HG02678 (cell line): ENCODE measurements at regions not wholly inside any gene's neighbourhood (a gene's known extent, or its start where the extent isn't known, plus 50 kb on each side); places are given as distances from the start of the nearest gene placed in this dataset.
"Not testable (repeated sequence)": the region's sequence is repeated elsewhere in the genome, so short reads cannot be mapped to it uniquely, and the experiment has no call there.

ENCODE experiments used
- ATAC-seq: cut with Tn5 transposase; IDR thresholded peaks from one replicate; pipeline ENCODE4 v1.9.1; 2021; ENCODE audit warnings: mild to moderate bottlenecking, moderate library complexity; ENCODE audit not compliant: unreplicated experiment

GRCh38 chr9:82424599-82425120 lies 436.1 kb downstream of the SPATA31D1 start:
- ATAC-seq: no peak

- ATAC-seq: no peak
These were observed 442.5 kb downstream of the SPATA31D1 start for GRCh38 chr9:82431121-82431520.

- not testable (repeated sequence) for ATAC-seq
These were observed 444.8 kb downstream of the SPATA31D1 start for GRCh38 chr9:82433290-82433931.

- ATAC-seq: no peak
These were observed 447.9 kb downstream of the SPATA31D1 start for GRCh38 chr9:82436475-82436874.

- ATAC-seq: not testable (repeated sequence)
These were observed 448.6 kb downstream of the SPATA31D1 start for GRCh38 chr9:82437183-82437582.

GRCh38 chr9:82438581-82438980 lies 450.0 kb downstream of the SPATA31D1 start:
- ATAC-seq: no peak

GRCh38 chr9:82443312-82443711 lies 454.7 kb downstream of the SPATA31D1 start:
- no peak for ATAC-seq

GRCh38 chr9:82445556-82445955 lies 457.0 kb downstream of the SPATA31D1 start:
- ATAC-seq: no peak

GRCh38 chr9:82447343-82447742 lies 458.8 kb downstream of the SPATA31D1 start:
- ATAC-seq: no peak

GRCh38 chr9:82449986-82450385 lies 461.4 kb downstream of the SPATA31D1 start:
- no peak for ATAC-seq

GRCh38 chr9:82454509-82455190 lies 466.1 kb downstream of the SPATA31D1 start:
- ATAC-seq: no peak

GRCh38 chr9:82456642-82457041 lies 468.1 kb downstream of the SPATA31D1 start:
- no peak for ATAC-seq

GRCh38 chr9:82457298-82457697 lies 468.7 kb downstream of the SPATA31D1 start:
- no peak for ATAC-seq

- no peak for ATAC-seq
These were observed 469.3 kb downstream of the SPATA31D1 start for GRCh38 chr9:82457891-82458290.

GRCh38 chr9:82458296-82458695 lies 469.7 kb downstream of the SPATA31D1 start:
- no peak for ATAC-seq

GRCh38 chr9:82466616-82467260 lies 478.2 kb downstream of the SPATA31D1 start:
- ATAC-seq: no peak

GRCh38 chr9:82467436-82467835 lies 478.9 kb downstream of the SPATA31D1 start:
- ATAC-seq: no peak

GRCh38 chr9:82474235-82474634 lies 485.7 kb downstream of the SPATA31D1 start:
- ATAC-seq: no peak

GRCh38 chr9:82475584-82476301 lies 487.2 kb downstream of the SPATA31D1 start:
- no peak for ATAC-seq

GRCh38 chr9:82480921-82481320 lies 492.3 kb downstream of the SPATA31D1 start:
- ATAC-seq: no peak

- ATAC-seq: no peak
These were observed 499.4 kb downstream of the SPATA31D1 start for GRCh38 chr9:82487935-82488312.
